ENCODE measurements at regions not wholly inside any gene's neighbourhood (a gene's known extent, or its start where the extent isn't known, plus 50 kb on each side); places are given as distances from the start of the nearest gene placed in this dataset.

- DNase-seq (ENCODE audit: low read depth) = no peak
- no peak for TF ChIP-seq CTCF (conservative IDR thresholded peaks at IDR 0.05; ENCODE audit: control insufficient read depth, insufficient read depth, low read depth, low read length)
- H3K4me3 ChIP-seq (ENCODE audit: control insufficient read depth, low read depth, low read length) = no peak overlapping the region
These were observed 402.6 kb upstream of the EPHA7 start for GRCh38 chr6:93821953-93822352.

- DNase-seq (ENCODE audit: low read depth) = no peak
- H3K4me3 ChIP-seq (ENCODE audit: control insufficient read depth, low read depth, low read length) = no peak overlapping the region
- no peak for TF ChIP-seq CTCF (conservative IDR thresholded peaks at IDR 0.05; ENCODE audit: control insufficient read depth, insufficient read depth, low read depth, low read length)
These were observed 401.2 kb upstream of the EPHA7 start for GRCh38 chr6:93820465-93821082.

DNA sequence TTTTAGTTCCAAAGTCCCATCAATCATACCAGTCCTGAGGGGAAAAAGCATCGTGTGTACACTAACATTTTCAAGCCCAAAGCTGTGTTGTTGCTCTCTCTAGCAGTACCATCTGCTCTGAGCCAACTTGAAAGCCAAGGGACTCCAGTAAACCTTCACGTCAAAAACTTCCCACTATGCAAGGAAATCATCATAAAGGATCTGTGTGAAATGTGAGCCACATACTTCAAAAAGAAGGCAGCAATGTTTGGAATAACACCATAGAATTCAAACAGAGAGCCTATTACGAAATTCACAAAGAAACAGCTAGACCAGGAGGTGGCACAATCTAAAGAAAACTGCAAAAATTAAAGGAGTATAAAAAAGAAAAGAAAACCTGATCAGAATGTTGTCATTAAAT, 399.8 kb upstream of the EPHA7 start:
- DNase-seq (ENCODE audit: low read depth) = peak; percentile 12
- no peak overlapping the region for H3K4me3 ChIP-seq (ENCODE audit: control insufficient read depth, low read depth, low read length)
- no peak for TF ChIP-seq CTCF (conservative IDR thresholded peaks at IDR 0.05; ENCODE audit: control insufficient read depth, insufficient read depth, low read depth, low read length)

- H3K4me3 ChIP-seq (ENCODE audit: control insufficient read depth, low read depth, low read length) = no peak overlapping the region
- TF ChIP-seq CTCF (conservative IDR thresholded peaks at IDR 0.05; ENCODE audit: control insufficient read depth, insufficient read depth, low read depth, low read length) = no peak
- no peak for DNase-seq (ENCODE audit: low read depth)
These were observed 398.6 kb upstream of the EPHA7 start for GRCh38 chr6:93817937-93818336.

DNA sequence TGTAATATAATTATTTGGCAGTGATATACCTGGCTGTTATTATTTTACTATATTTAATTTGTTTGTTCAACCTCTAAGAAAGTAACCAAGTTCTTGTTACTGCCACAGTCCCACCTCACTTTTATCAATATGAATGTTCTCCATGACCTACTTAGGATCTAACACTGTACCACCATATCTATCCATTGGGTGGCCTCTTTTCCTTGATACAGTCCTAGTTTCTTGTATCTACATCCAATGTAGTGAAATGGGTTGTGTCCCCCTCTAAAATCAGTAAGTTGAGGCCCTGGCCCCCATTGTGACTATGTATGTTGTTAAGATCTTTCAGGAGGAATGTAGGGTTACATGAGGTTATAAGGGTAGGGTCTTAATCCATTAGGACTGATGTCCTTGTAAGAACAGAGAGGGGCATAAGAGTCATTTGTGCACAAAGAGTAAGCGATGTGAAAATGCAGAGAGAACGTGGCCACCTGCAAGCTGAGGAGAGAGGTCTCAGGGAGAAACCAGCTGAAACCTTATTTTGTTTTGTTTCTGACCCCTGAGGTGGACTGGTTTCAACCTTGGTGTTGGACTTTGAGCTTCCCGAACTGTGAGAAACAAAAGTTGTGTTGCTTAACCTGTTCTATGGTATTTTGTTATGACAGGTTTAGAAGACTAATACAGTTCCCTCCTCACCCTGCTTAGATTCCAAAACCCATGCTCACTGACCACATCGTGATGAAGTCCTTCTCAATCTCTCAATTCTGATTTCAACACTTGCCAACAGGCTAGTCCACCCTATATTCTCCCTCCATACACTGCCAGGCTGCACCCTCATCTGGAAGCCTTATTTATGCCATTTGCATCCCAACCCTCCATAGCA, 387.3 kb upstream of the EPHA7 start:
- DNase-seq (ENCODE audit: low read depth) = no peak
- no peak for TF ChIP-seq CTCF (conservative IDR thresholded peaks at IDR 0.05; ENCODE audit: control insufficient read depth, insufficient read depth, low read depth, low read length)

GRCh38 chr6:93801101-93801847, 381.9 kb upstream of the EPHA7 start:
- DNase-seq (ENCODE audit: low read depth) = no peak
- no peak for TF ChIP-seq CTCF (conservative IDR thresholded peaks at IDR 0.05; ENCODE audit: control insufficient read depth, insufficient read depth, low read depth, low read length)
- no peak overlapping the region for H3K4me3 ChIP-seq (ENCODE audit: control insufficient read depth, low read depth, low read length)

More for the DNA sequence above, 387.3 kb upstream of the EPHA7 start:
- H3K4me3 ChIP-seq (ENCODE audit: control insufficient read depth, low read depth, low read length) = no peak overlapping the region

Measured in fibroblast of mammary gland (primary cell).